ENCODE measurements at regions not wholly inside any gene's neighbourhood (a gene's known extent, or its start where the extent isn't known, plus 50 kb on each side); places are given as distances from the start of the nearest gene placed in this dataset.

GRCh38 chr4:156472624-156473023 lies 499.0 kb downstream of the PDGFC start:
- intact Hi-C loops (cut with micrococcal nuclease) (loop anchor here (10.0 kb wide), 2 partner anchors 322 to 1702 kb away; partner anchors contain the start of gene GASK1B), dilution Hi-C loops (cut with MboI; ENCODE audit: extremely low pct_ligation_motif_present, low sequenced_read_pairs) (no loop called here)
- H3K36me3 ChIP-seq (ENCODE audit: control insufficient read depth in 2 of 2, extremely low read depth in 1 of 2, insufficient read depth in 2 of 2, low read length in 2 of 2), result no peaks in the 10 kb centered on the region
- no peak overlapping the region for H2AFZ ChIP-seq (ENCODE audit: low read depth, low read length)
- no peaks in the 10 kb centered on the region for H3K79me2 ChIP-seq (ENCODE audit: control insufficient read depth, insufficient read depth, low read length)
- no peaks in the 10 kb centered on the region for H4K20me1 ChIP-seq (replicated peaks; ENCODE audit: control insufficient read depth, extremely low read depth, insufficient read depth, low read length)
- ChIA-PET CTCF (interaction anchor here (1.4 to 6.3 kb wide), 4 partner anchors 12 to 572 kb away, joined by 3 to 210 read pairs (median 104); partner anchors contain the start of gene PDGFC), POLR2A (no interaction called here)
- no peak overlapping the region for H3K4me3 ChIP-seq (replicated peaks in 1 of 3; ENCODE audit: insufficient read depth in 1 of 3, low read depth in 1 of 3, low read length in 3 of 3)
- no TSS peak for BruUV-seq (replicated peaks)
- peaks cover 17% of the 10 kb centered on the region for H3K4me1 ChIP-seq (ENCODE audit: control insufficient read depth, extremely low read depth, insufficient read depth, low read length)
- H3K4me2 ChIP-seq (ENCODE audit: insufficient read depth, low read length), result no peak overlapping the region
- H3K9me1 ChIP-seq (replicated peaks; ENCODE audit: control insufficient read depth, extremely low read depth, insufficient read depth, low read length), result no peaks in the 10 kb centered on the region
- no peaks in the 10 kb centered on the region for H3K27me3 ChIP-seq (ENCODE audit: control insufficient read depth in 2 of 2, insufficient read depth in 2 of 2, low read length in 2 of 2)
- H3K9me3 ChIP-seq (replicated peaks; ENCODE audit: control insufficient read depth, insufficient read depth, low read length), result no peaks in the 10 kb centered on the region
- H3K9ac ChIP-seq (replicated peaks; ENCODE audit: extremely low read depth, insufficient read depth, low read length), result no peak overlapping the region
- no peak overlapping the region for H3K27ac ChIP-seq (ENCODE audit: insufficient read depth, low read depth, low read length)
- TF ChIP-seq POLR2AphosphoS5 (IDR thresholded peaks at IDR 0.05; ENCODE audit: insufficient read depth, low read depth, low read length), result no peak
- TF ChIP-seq JUN (IDR thresholded peaks at IDR 0.05; ENCODE audit: borderline replicate concordance, insufficient read depth, insufficient read length, low read depth), result no peak
- TF ChIP-seq MAX (IDR thresholded peaks at IDR 0.05; ENCODE audit: insufficient read depth, insufficient read length), result no peak
- TF ChIP-seq GATA2 (IDR thresholded peaks at IDR 0.05; ENCODE audit: insufficient read depth, insufficient read length, low read depth, low read length), result no peak
- TF ChIP-seq CTCF (IDR thresholded peaks at IDR 0.05; ENCODE audit: extremely low read depth in 1 of 2, insufficient read depth in 1 of 2, low read depth in 1 of 2, low read length in 2 of 2), result no peak
- no peak for TF ChIP-seq MYC (IDR thresholded peaks at IDR 0.05; ENCODE audit: low read depth, low read length)
- TF ChIP-seq FOS (IDR thresholded peaks at IDR 0.05; ENCODE audit: borderline replicate concordance, insufficient read depth, low read length), result no peak
- TF ChIP-seq POLR2A (IDR thresholded peaks at IDR 0.05; ENCODE audit: low read depth, low read length), result no peak
- TF ChIP-seq EZH2 (IDR thresholded peaks at IDR 0.05; ENCODE audit: borderline replicate concordance, low read depth, low read length, severe bottlenecking), result no peak
- FAIRE-seq, result no peak
- no peak for DNase-seq (ENCODE audit: low read depth, low spot score)

Measured in endothelial cell of umbilical vein (primary cell).